ENCODE measurements at regions not wholly inside any gene's neighbourhood (a gene's known extent, or its start where the extent isn't known, plus 50 kb on each side); places are given as distances from the start of the nearest gene placed in this dataset.

DNA sequence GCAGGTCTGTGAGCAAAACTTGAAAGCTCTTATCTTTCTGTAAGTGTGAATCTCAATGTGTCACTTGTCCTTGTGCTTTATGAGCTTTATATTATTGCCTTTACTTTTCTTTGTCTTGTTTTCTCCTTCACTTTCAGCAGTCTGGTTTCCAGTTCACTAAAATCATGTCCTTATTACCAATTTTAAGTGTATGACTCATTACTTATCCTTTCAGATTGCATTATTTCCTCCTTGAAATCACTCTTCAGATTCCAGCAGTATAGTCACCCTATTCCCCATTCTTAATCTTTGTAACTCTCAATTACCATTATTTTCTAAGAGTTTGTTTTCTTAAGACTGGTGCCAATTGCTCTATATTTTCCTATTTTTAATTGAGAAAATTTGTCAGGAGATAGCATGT, 117.4 kb upstream of the GRIK2 start:
- TF ChIP-seq, protein P1, sequence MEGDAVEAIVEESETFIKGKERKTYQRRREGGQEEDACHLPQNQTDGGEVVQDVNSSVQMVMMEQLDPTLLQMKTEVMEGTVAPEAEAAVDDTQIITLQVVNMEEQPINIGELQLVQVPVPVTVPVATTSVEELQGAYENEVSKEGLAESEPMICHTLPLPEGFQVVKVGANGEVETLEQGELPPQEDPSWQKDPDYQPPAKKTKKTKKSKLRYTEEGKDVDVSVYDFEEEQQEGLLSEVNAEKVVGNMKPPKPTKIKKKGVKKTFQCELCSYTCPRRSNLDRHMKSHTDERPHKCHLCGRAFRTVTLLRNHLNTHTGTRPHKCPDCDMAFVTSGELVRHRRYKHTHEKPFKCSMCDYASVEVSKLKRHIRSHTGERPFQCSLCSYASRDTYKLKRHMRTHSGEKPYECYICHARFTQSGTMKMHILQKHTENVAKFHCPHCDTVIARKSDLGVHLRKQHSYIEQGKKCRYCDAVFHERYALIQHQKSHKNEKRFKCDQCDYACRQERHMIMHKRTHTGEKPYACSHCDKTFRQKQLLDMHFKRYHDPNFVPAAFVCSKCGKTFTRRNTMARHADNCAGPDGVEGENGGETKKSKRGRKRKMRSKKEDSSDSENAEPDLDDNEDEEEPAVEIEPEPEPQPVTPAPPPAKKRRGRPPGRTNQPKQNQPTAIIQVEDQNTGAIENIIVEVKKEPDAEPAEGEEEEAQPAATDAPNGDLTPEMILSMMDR (conservative IDR thresholded peaks at IDR 0.05; ENCODE audit: low read length) = no peak
- TF ChIP-seq EZH2phosphoT487 (IDR thresholded peaks at IDR 0.05; ENCODE audit: borderline replicate concordance, low read depth, low read length) = no peak

Measured in OCI-LY7 (cell line).